Endothelial cell of umbilical vein (primary cell): ENCODE measurements at regions not wholly inside any gene's neighbourhood (a gene's known extent, or its start where the extent isn't known, plus 50 kb on each side); places are given as distances from the start of the nearest gene placed in this dataset.

Source experiments
- BruUV-seq: library from RNA; stranded (reverse); fragments of 400-500 nt; replicated peaks from 2 replicates; lab custom pipeline; 2021; lab: Mats Ljungman, UMichigan
- CTCF ChIA-PET: fragments of 300-600, 350-600 bp; sonication (Branson Sonifier 250); formaldehyde crosslinking; loops from one replicate; lab custom pipeline; 2021; ENCODE audit warnings: antibody characterized with exemption, inconsistent platforms; lab: Charles Lee
- POLR2A ChIA-PET: fragments of 300-600, 350-600 bp; sonication (Branson Sonifier 250); formaldehyde crosslinking; loops from one replicate; lab custom pipeline; 2021; ENCODE audit warnings: antibody characterized with exemption, inconsistent platforms; lab: Charles Lee
- DNase-seq: peaks from one replicate; pipeline ENCODE4 v3.0.0-alpha.2; 2011; ENCODE audit warnings: low read depth, low spot score
- FAIRE-seq: peaks from 2 replicates; lab custom pipeline; 2011; peaks lifted over from hg19 to GRCh38; lab: Jason Lieb, UNC
- H2AFZ ChIP-seq: 2 replicates; pipeline ENCODE4 v1.6.0; 2012; ENCODE audit warnings: low read depth, low read length, control low read depth, inconsistent platforms
- H3K27ac ChIP-seq: 2 replicates; pipeline ENCODE4 v1.5.1; 2011; ENCODE audit warnings: low read depth, mild to moderate bottlenecking, control low read depth, low read length, moderate library complexity; ENCODE audit not compliant: insufficient read depth
- H3K27me3 ChIP-seq, 2 experiments: 2 replicates each; pipeline versions ENCODE4 v1.6.0 to v1.6.1; 2011; ENCODE audit warnings: low read length in 2 of 2, mixed read lengths in 1 of 2; ENCODE audit not compliant: control insufficient read depth in 2 of 2, insufficient read depth in 2 of 2
- H3K36me3 ChIP-seq, 2 experiments: 2 replicates in 1 of 2; 3 replicates in 1 of 2; pipeline ENCODE4 v1.5.1; 2011; ENCODE audit warnings: low read length in 2 of 2, mild to moderate bottlenecking in 1 of 2, moderate library complexity in 1 of 2; ENCODE audit not compliant: control insufficient read depth in 2 of 2, insufficient read depth in 2 of 2; ENCODE audit errors: extremely low read depth in 1 of 2
- H3K4me1 ChIP-seq: 3 replicates; pipeline ENCODE4 v1.5.1; 2011; ENCODE audit warnings: mild to moderate bottlenecking, low read length; ENCODE audit not compliant: control insufficient read depth, insufficient read depth; ENCODE audit errors: extremely low read depth
- H3K4me2 ChIP-seq: 2 replicates; pipeline ENCODE4 v1.6.1; 2011; ENCODE audit warnings: low read length, control low read depth, mixed read lengths; ENCODE audit not compliant: insufficient read depth
- H3K4me3 ChIP-seq, 3 experiments: fragments of 200-600 bp in 1 of 3; sonication (generic), shearing (Covaris generic) in 1 of 3; replicated peaks in 1 of 3; 2 replicates each; pipeline ENCODE4 v1.5.1; 2011 to 2016; ENCODE audit warnings: control low read depth in 3 of 3, low read length in 3 of 3, mild to moderate bottlenecking in 2 of 3, inconsistent platforms in 1 of 3, low read depth in 1 of 3, moderate library complexity in 1 of 3; ENCODE audit not compliant: insufficient read depth in 1 of 3
- H3K79me2 ChIP-seq: 2 replicates; pipeline ENCODE4 v1.6.0; 2012; ENCODE audit warnings: low read length, inconsistent platforms; ENCODE audit not compliant: control insufficient read depth, insufficient read depth
- H3K9ac ChIP-seq: replicated peaks from 2 replicates; pipeline ENCODE3; 2011; ENCODE audit warnings: low read length, control low read depth; ENCODE audit not compliant: insufficient read depth; ENCODE audit errors: extremely low read depth
- H3K9me1 ChIP-seq: replicated peaks from 3 replicates; pipeline ENCODE4 v1.6.0; 2011; ENCODE audit warnings: mild to moderate bottlenecking, low read length; ENCODE audit not compliant: control insufficient read depth, insufficient read depth; ENCODE audit errors: extremely low read depth
- H3K9me3 ChIP-seq: replicated peaks from 2 replicates; pipeline ENCODE4 v1.5.1; 2012; ENCODE audit warnings: low read length, inconsistent platforms; ENCODE audit not compliant: control insufficient read depth, insufficient read depth
- H4K20me1 ChIP-seq: replicated peaks from 2 replicates; pipeline ENCODE3; 2011; ENCODE audit warnings: mild to moderate bottlenecking, low read length; ENCODE audit not compliant: control insufficient read depth, insufficient read depth; ENCODE audit errors: extremely low read depth
- CTCF ChIP-seq, 2 donors: IDR thresholded peaks; 1 replicate in 1 of 2; 2 replicates in 1 of 2; pipeline ENCODE4 v1.5.1; 2011; ENCODE audit warnings: low read length in 2 of 2, mild to moderate bottlenecking in 2 of 2, moderate library complexity in 2 of 2, control low read depth in 1 of 2, inconsistent platforms in 1 of 2, low read depth in 1 of 2; ENCODE audit not compliant: insufficient read depth in 1 of 2; ENCODE audit errors: extremely low read depth in 1 of 2
- EZH2 ChIP-seq: IDR thresholded peaks from 2 replicates; pipeline ENCODE4 v1.6.1; 2012; ENCODE audit warnings: borderline replicate concordance, low read depth, mild to moderate bottlenecking, moderate library complexity, low read length, inconsistent platforms; ENCODE audit not compliant: severe bottlenecking
- FOS ChIP-seq: IDR thresholded peaks from 2 replicates; pipeline ENCODE4 v1.6.1; 2011; ENCODE audit warnings: mild to moderate bottlenecking, low read length, moderate library complexity, borderline replicate concordance; ENCODE audit not compliant: insufficient read depth
- GATA2 ChIP-seq: IDR thresholded peaks from 2 replicates; pipeline ENCODE4 v1.7.0; 2011; ENCODE audit warnings: low read depth, mild to moderate bottlenecking, moderate library complexity, mixed read lengths, low read length; ENCODE audit not compliant: insufficient read length, insufficient read depth
- JUN ChIP-seq: IDR thresholded peaks from 2 replicates; pipeline ENCODE4 v1.6.1; 2011; ENCODE audit warnings: borderline replicate concordance, low read depth; ENCODE audit not compliant: insufficient read length, insufficient read depth
- MAX ChIP-seq: IDR thresholded peaks from 2 replicates; pipeline ENCODE4 v1.6.1; 2011; ENCODE audit not compliant: insufficient read depth, insufficient read length
- MYC ChIP-seq: IDR thresholded peaks from one replicate; pipeline ENCODE4 v1.6.1; 2011; ENCODE audit warnings: mild to moderate bottlenecking, low read depth, low read length
- POLR2A ChIP-seq: IDR thresholded peaks from 2 replicates; pipeline ENCODE4 v1.6.1; 2012; ENCODE audit warnings: low read depth, mild to moderate bottlenecking, control low read depth, low read length
- POLR2AphosphoS5 ChIP-seq: IDR thresholded peaks from 2 replicates; pipeline ENCODE4 v1.6.1; 2012; ENCODE audit warnings: low read depth, mild to moderate bottlenecking, control low read depth, low read length, moderate library complexity; ENCODE audit not compliant: insufficient read depth
- dilution Hi-C: fragments of 300-500 bp; cut with MboI; formaldehyde crosslinking; loops from one replicate; pipeline ENCODE4 v1.15.0; 2019; ENCODE audit warnings: low sequenced_read_pairs; ENCODE audit not compliant: extremely low pct_ligation_motif_present
- intact Hi-C: fragments of 100-400 bp; cut with micrococcal nuclease; formaldehyde crosslinking; loops from one replicate; pipeline ENCODE4 v1.10.0; 2022

GRCh38 chr6:139611327-139612134 is 237.1 kb upstream of the CITED2 start:
- Histone ChIP-seq H3K79me2 (no peaks in the 10 kb centered on the region), H3K27ac (no peak overlapping the region), H3K4me1 (peaks cover 4% of the 10 kb centered on the region), H4K20me1 (no peaks in the 10 kb centered on the region), H3K9me3 (no peaks in the 10 kb centered on the region), H3K4me3 (no peak overlapping the region), H3K27me3 (no peaks in the 10 kb centered on the region), H3K4me2 (no peak overlapping the region), H3K36me3 (no peaks in the 10 kb centered on the region), H3K9ac (no peak overlapping the region), H2AFZ (no peak overlapping the region), H3K9me1 (no peaks in the 10 kb centered on the region)
- BruUV-seq: no TSS peak
- CTCF ChIA-PET: interaction anchor here (0.9 kb wide), 1 partner anchor 10 kb away, joined by 3 read pairs; no protein-coding TSS in a partner anchor
- TF ChIP-seq MYC: no peak
- TF ChIP-seq POLR2A: no peak
- TF ChIP-seq POLR2AphosphoS5: no peak
- TF ChIP-seq GATA2: no peak
- no peak for TF ChIP-seq JUN
- DNase-seq (no peak), FAIRE-seq (no peak)
- POLR2A ChIA-PET: no interaction called here
- intact Hi-C loops: no loop called here
- dilution Hi-C loops: no loop called here

GRCh38 chr6:139608466-139609261 is 234.2 kb upstream of the CITED2 start:
- ChIA-PET CTCF (no interaction called here), POLR2A (no interaction called here)
- no peak overlapping the region for H3K9ac ChIP-seq
- intact Hi-C loops: no loop called here
- no peak overlapping the region for H3K4me2 ChIP-seq
- no peaks in the 10 kb centered on the region for H4K20me1 ChIP-seq
- peaks cover 4% of the 10 kb centered on the region for H3K4me1 ChIP-seq
- no peaks in the 10 kb centered on the region for H3K79me2 ChIP-seq
- dilution Hi-C loops: no loop called here
- TF ChIP-seq CTCF (IDR thresholded peaks at IDR 0.05; ENCODE audit: extremely low read depth in 1 of 2, insufficient read depth in 1 of 2, low read depth in 1 of 2, low read length in 2 of 2) (no peak), FOS (no peak), MAX (no peak), JUN (no peak), POLR2AphosphoS5 (no peak), EZH2 (no peak), MYC (no peak), POLR2A (no peak), GATA2 (no peak)
- no peak for FAIRE-seq
- no peak for DNase-seq
- no peak overlapping the region for H3K4me3 ChIP-seq
- no peaks in the 10 kb centered on the region for H3K27me3 ChIP-seq
- H3K9me1 ChIP-seq: no peaks in the 10 kb centered on the region
- BruUV-seq: no TSS peak
- no peak overlapping the region for H3K27ac ChIP-seq
- H3K9me3 ChIP-seq: no peaks in the 10 kb centered on the region
- H3K36me3 ChIP-seq: no peaks in the 10 kb centered on the region
- no peak overlapping the region for H2AFZ ChIP-seq
